Sigmoid colon (tissue), 4 donors: ENCODE measurements at regions not wholly inside any gene's neighbourhood (a gene's known extent, or its start where the extent isn't known, plus 50 kb on each side); places are given as distances from the start of the nearest gene placed in this dataset.

Experiments used
- CTCF ChIP-seq, 4 experiments: fragments of 450-650 bp in 3 of 4; fragments of 200-600 bp in 1 of 4; IDR thresholded peaks; one replicate each; pipeline ENCODE4 v1.5.1; 2016 to 2019; ENCODE audit warnings: antibody characterized with exemption in 4 of 4, mild to moderate bottlenecking in 3 of 4, moderate library complexity in 2 of 4
- POLR2A ChIP-seq, 2 donors: fragments of 450-650 bp; IDR thresholded peaks; one replicate each; pipeline ENCODE4 v1.6.1; 2016; ENCODE audit warnings: antibody characterized with exemption in 2 of 2, mild to moderate bottlenecking in 2 of 2, moderate library complexity in 2 of 2
- POLR2AphosphoS5 ChIP-seq, 4 donors: sonication (generic); formaldehyde crosslinking; IDR thresholded peaks; one replicate each; pipeline ENCODE4 v1.6.1; 2017; ENCODE audit warnings: antibody characterized with exemption in 4 of 4

- TF ChIP-seq CTCF (IDR thresholded peaks at IDR 0.05) = no peak
- TF ChIP-seq POLR2AphosphoS5 (IDR thresholded peaks at IDR 0.05) = no peak
- TF ChIP-seq POLR2A (IDR thresholded peaks at IDR 0.05) = no peak
These were observed 72.7 kb downstream of the GPR85 start for GRCh38 chr7:113013761-113014449.
